ENCODE measurements at regions not wholly inside any gene's neighbourhood (a gene's known extent, or its start where the extent isn't known, plus 50 kb on each side); places are given as distances from the start of the nearest gene placed in this dataset.

DNA sequence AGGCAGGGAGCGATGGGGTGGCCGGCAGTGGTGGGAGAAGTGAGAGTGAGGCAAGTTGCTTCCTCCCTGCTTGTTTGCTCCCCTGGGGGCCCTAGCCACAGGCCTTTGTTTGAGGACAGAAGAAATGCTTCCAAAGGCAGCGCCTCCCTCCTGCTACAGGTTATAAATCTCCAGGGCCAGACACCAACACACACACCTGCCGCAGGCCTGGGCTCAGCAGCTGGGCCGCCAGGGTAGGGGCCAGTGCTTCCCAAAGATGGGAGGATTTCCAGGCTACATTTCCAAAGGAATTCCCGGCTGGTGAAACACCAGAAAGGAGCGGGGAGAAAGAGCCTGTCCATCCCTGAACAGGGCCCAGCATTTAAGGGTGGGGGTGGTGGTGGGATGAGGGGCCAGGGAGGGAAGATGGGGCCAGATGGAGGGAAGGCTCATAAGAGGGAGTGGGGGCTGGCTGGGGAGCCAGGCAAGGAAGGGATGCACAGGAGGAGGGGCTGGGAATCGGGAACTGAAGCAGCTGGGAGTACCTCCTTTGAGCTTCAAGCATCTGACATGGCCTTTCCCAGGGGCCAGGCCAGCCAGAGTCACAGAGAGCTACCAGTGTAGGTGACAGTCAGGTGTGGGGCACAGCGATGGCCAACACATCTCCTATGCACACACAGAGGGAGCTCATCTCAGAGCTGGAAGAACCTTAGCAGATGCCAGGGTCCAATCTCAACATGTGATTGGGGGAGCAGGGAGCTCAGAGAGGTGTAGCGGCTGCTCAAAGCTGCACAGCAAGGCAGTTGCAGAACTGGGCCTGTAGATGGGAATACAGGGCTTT, 143.9 kb downstream of the PJA1 start:
- no peak for FAIRE-seq
- TF ChIP-seq, protein P1, sequence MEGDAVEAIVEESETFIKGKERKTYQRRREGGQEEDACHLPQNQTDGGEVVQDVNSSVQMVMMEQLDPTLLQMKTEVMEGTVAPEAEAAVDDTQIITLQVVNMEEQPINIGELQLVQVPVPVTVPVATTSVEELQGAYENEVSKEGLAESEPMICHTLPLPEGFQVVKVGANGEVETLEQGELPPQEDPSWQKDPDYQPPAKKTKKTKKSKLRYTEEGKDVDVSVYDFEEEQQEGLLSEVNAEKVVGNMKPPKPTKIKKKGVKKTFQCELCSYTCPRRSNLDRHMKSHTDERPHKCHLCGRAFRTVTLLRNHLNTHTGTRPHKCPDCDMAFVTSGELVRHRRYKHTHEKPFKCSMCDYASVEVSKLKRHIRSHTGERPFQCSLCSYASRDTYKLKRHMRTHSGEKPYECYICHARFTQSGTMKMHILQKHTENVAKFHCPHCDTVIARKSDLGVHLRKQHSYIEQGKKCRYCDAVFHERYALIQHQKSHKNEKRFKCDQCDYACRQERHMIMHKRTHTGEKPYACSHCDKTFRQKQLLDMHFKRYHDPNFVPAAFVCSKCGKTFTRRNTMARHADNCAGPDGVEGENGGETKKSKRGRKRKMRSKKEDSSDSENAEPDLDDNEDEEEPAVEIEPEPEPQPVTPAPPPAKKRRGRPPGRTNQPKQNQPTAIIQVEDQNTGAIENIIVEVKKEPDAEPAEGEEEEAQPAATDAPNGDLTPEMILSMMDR (IDR thresholded peaks at IDR 0.05; ENCODE audit: insufficient read depth, missing control alignments) = no peak
- no peak for DNase-seq (ENCODE audit: insufficient read length, low spot score)

DNA sequence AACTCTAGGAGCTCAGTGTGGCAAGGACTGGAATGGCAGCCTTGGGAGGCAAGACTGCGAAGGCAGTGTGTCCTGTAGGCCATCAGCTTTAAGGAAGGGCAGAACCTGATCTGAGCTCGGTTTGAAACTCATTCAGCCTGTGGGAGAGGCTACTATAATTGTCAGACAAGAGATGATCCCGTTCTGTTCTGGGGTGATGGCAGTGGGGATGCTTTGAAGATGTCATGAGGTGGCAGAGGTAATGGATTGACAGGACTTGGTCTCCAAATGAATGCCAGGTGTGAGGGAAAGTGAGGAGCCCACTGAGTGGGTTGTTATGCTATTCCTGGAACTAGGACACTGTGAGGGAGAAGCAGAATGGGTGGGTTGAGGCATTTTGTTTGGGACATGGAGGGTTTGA, 144.9 kb downstream of the PJA1 start:
- TF ChIP-seq, protein P1 (IDR thresholded peaks at IDR 0.05; ENCODE audit: insufficient read depth, missing control alignments) = no peak
- FAIRE-seq = no peak
- no peak for DNase-seq (ENCODE audit: insufficient read length, low spot score)

DNA sequence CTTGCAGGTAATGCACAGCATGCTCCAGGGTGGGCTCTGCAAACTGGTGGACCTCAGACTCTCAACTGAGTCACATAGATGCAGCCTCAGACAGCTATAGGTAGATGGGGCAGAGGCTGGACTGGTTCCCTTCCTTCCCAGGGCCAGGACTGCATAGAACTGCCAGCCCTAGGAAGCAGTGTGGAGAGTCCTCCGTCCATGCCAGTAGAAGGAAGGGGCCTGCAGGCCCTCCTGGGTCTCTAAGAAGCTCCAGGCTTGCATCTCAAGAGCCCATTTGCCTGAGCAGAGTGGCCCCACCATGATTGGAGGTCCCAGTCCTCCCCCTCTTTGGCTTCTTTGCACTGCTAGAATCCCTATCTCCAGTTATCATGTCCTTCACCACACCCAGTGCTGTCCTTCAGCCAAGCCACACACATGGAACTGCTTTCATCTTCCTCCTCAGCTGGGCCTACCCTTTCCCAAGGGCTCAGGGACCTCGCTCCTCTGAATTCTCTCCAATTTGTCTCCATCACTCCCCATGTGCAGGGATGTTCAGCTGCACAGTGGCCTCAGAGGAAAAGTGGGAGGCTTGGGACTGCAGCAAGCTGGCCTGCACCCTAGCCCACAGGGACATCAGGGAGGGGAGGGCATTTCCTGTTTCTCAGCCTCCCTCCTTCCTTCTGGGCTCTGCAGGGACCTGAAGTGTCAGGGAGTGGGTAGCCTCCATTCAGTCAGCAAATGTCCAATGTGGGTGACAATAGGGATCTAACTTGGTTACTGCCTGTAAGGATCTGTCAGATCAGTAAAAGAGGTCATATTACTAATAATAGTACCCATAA, 146.0 kb downstream of the PJA1 start:
- FAIRE-seq (no peak), DNase-seq (ENCODE audit: insufficient read length, low spot score) (no peak)
- TF ChIP-seq, protein P1 (IDR thresholded peaks at IDR 0.05; ENCODE audit: insufficient read depth, missing control alignments) = no peak

DNA sequence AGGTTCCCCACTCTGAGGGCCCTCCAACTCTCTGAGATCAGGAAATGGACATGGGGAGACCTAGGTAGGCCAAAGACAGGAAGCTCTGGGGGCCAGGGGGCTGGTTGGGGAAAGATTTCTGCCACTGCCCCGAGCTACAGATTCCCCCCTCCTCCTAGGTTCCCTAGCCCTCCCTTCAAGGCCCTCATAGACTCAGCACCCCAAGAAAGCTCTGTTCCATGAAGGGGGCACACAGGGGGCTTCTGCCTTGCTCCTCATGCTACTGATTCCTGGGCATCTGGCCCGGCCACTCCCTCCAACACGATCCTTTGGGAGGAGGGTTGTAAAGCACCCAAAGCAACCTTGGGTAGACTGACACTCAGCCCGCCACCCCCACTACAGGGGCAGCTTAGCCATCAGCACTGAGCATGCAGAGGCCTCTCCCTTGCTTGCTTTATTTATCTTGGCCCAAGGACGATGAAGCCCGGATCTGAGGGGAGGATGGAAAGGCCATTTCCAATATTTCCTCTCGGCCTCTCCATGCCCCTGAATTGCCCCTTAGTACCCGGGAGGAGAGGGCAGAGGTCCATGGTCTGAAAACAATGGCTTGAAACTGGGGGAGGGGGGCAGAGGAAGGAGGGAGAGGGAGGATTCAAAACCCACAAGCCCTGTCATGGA, 146.7 kb downstream of the PJA1 start:
- FAIRE-seq (no peak), DNase-seq (ENCODE audit: insufficient read length, low spot score) (no peak)
- TF ChIP-seq, protein P1 (IDR thresholded peaks at IDR 0.05; ENCODE audit: insufficient read depth, missing control alignments) = no peak

DNA sequence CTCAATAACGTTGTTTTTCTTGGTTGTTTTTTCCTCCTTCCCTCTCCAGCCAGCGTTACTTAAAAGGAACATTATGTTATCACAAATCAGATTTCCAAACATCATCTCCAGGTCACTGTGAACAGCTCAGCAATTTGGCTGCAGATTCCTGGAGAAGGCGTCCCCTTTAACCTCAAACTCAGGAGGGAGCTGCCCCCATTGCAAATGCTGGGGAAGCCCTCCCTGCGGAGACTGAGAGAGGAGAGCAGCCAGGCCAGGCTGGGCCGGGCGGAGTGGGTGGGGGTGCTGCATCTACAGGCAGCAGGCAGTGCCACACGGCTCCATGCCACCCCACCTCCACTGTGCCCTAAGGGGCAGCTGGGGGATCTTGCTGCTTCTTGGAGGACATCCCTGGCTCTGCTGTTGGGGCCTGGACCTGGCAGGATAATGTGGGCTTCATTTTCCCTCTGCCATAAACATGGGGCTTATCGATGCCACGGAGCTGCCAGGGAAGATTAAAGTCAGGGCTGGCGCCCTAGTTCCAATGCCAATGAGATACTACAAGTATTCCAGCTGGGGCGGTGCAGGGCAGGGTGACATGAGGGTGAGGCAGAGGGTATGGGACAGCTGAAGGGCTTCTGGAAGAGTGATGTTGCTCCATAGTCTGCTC, 148.8 kb downstream of the PJA1 start:
- TF ChIP-seq, protein P1 (IDR thresholded peaks at IDR 0.05; ENCODE audit: insufficient read depth, missing control alignments) = no peak
- no peak for FAIRE-seq
- no peak for DNase-seq (ENCODE audit: insufficient read length, low spot score)

DNA sequence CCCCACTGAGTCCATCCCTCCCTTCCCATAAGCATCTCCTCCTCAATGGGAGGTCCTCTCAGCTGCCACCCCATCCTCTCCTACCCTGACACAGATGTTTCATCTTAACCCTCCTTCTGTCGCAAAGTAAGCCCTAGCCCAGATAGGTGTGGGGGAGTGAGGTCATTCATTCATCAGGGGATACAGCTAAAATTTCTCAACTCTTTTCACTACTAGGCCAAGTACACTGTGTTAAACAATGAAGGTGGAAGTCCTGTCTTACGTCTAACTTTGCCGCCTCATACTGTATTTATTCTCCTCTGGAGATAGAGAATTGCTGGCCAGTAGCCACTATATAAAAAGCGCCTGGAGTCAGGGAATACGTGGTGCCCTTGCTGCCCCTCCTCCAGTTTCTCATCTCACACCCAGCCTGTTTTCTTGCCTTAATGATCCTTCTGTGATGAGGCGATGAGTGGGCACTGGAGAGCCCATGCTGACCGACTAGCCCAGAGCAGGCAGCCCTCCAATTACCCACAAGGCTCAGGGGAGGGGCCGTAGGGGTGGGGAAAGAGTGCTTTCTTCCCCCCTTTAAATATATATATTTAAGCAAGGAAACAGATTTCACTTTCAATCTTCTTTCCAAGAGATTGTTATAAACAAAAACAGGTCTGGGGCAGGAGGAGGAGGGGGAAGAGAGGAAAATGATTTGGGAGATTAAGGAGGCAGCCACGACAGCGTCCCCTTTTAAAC, 149.5 kb downstream of the PJA1 start:
- TF ChIP-seq, protein P1 (IDR thresholded peaks at IDR 0.05; ENCODE audit: insufficient read depth, missing control alignments) = no peak
- no peak for DNase-seq (ENCODE audit: insufficient read length, low spot score)
- FAIRE-seq = no peak
